Thyroid gland (tissue), 4 donors: ENCODE measurements at regions not wholly inside any gene's neighbourhood (a gene's known extent, or its start where the extent isn't known, plus 50 kb on each side); places are given as distances from the start of the nearest gene placed in this dataset.

ENCODE experiments used
- DNase-seq, 2 donors: peaks; one replicate each; pipeline ENCODE4 v3.0.0-alpha.2; 2019
- H3K27ac ChIP-seq, 3 donors: fragments of 200-600 bp; sonication (generic); 1 replicate in 2 of 3; 2 replicates in 1 of 3; pipeline ENCODE4 v1.5.1; 2016 to 2019; ENCODE audit warnings: mild to moderate bottlenecking in 1 of 3, moderate library complexity in 1 of 3
- H3K27me3 ChIP-seq: fragments of 200-600 bp; sonication (generic); one replicate; pipeline ENCODE4 v1.5.1; 2019
- H3K36me3 ChIP-seq, 2 donors: fragments of 200-600 bp; sonication (generic); one replicate each; pipeline ENCODE4 v1.5.1; 2016 to 2019
- H3K4me1 ChIP-seq, 2 donors: fragments of 200-600 bp; sonication (generic); one replicate each; pipeline ENCODE4 v1.5.1; 2017 to 2019
- H3K4me3 ChIP-seq, 3 donors: fragments of 200-600 bp; sonication (generic); replicated peaks in 1 of 3; 1 replicate in 2 of 3; 2 replicates in 1 of 3; pipeline ENCODE4 v1.5.1; 2016; ENCODE audit warnings: mild to moderate bottlenecking in 1 of 3
- H3K9me3 ChIP-seq: fragments of 200-600 bp; sonication (generic); one replicate; pipeline ENCODE4 v1.5.1; 2017
- CTCF ChIP-seq, 6 experiments: fragments of 200-600 bp in 3 of 6; fragments of 450-650 bp in 3 of 6; sonication (generic) in 3 of 6; IDR thresholded peaks; one replicate each; pipeline ENCODE4 v1.5.1; 2016 to 2019; ENCODE audit warnings: antibody characterized with exemption in 6 of 6, mild to moderate bottlenecking in 2 of 6, inconsistent platforms in 1 of 6, moderate library complexity in 1 of 6
- POLR2A ChIP-seq, 2 donors: fragments of 450-650 bp; IDR thresholded peaks; one replicate each; pipeline ENCODE4 v1.6.1; 2017; ENCODE audit warnings: antibody characterized with exemption in 2 of 2, mild to moderate bottlenecking in 2 of 2, moderate library complexity in 1 of 2
- WGBS, 2 donors: methylation state at CpG; one replicate each; pipeline ENCODE4 v1.1.5; 2017; 5-methylcytosine and 5-hydroxymethylcytosine counted together
- intact Hi-C: fragments of 100-400 bp; cut with DNase I; formaldehyde crosslinking; loops from one replicate; pipeline ENCODE4 v1.15.1; 2023

- no peaks in the 10 kb centered on the region for H3K9me3 ChIP-seq
- H3K36me3 ChIP-seq = no peaks in the 10 kb centered on the region
- peaks cover 0 to 2% of the 10 kb centered on the region in 2 donors for H3K4me1 ChIP-seq
- TF ChIP-seq POLR2A (IDR thresholded peaks at IDR 0.05) = no peak
- no peak overlapping the region for H3K27ac ChIP-seq
- DNase-seq = no peak
- no peak overlapping the region for H3K4me3 ChIP-seq
- intact Hi-C loops = no loop called here
- H3K27me3 ChIP-seq = no peaks in the 10 kb centered on the region
- WGBS, 2 donors = 92 to 95% methylated on average over 7 of the region's 7 CpGs
Measured at GRCh38 chr15:29392358-29392757, 122.7 kb upstream of the NSMCE3 start.

GRCh38 chr15:29390051-29390450 lies 120.4 kb upstream of the NSMCE3 start:
- Histone ChIP-seq H3K27me3 (no peaks in the 10 kb centered on the region), H3K36me3 (no peaks in the 10 kb centered on the region)
- WGBS, 2 donors = 65 to 86% methylated on average over 6 of the region's 6 CpGs

GRCh38 chr15:29386523-29386922 lies 116.9 kb upstream of the NSMCE3 start:
- intact Hi-C loops = no loop called here

More at GRCh38 chr15:29390051-29390450, 120.4 kb upstream of the NSMCE3 start:
- TF ChIP-seq POLR2A (IDR thresholded peaks at IDR 0.05) (no peak), CTCF (IDR thresholded peaks at IDR 0.05) (no peak)
- no peaks in the 10 kb centered on the region for H3K4me1 ChIP-seq
- intact Hi-C loops = no loop called here
- no peak for DNase-seq
- H3K27ac ChIP-seq = no peak overlapping the region
- H3K9me3 ChIP-seq = no peaks in the 10 kb centered on the region
- H3K4me3 ChIP-seq = no peak overlapping the region

GRCh38 chr15:29383367-29383766 lies 113.7 kb upstream of the NSMCE3 start:
- intact Hi-C loops = no loop called here
- Histone ChIP-seq H3K27ac (no peak overlapping the region), H3K9me3 (no peaks in the 10 kb centered on the region), H3K4me3 (no peak overlapping the region), H3K27me3 (no peaks in the 10 kb centered on the region), H3K4me1 (no peaks in the 10 kb centered on the region), H3K36me3 (no peaks in the 10 kb centered on the region)
- WGBS, 2 donors = 80 to 100% methylated on average over 3 to 4 of the region's 4 CpGs
- TF ChIP-seq POLR2A (IDR thresholded peaks at IDR 0.05) (no peak), CTCF (IDR thresholded peaks at IDR 0.05) (no peak)
- DNase-seq = no peak

More at GRCh38 chr15:29386523-29386922, 116.9 kb upstream of the NSMCE3 start:
- Histone ChIP-seq H3K4me3 (no peak overlapping the region), H3K36me3 (no peaks in the 10 kb centered on the region), H3K4me1 (no peaks in the 10 kb centered on the region), H3K9me3 (no peaks in the 10 kb centered on the region), H3K27ac (no peak overlapping the region), H3K27me3 (no peaks in the 10 kb centered on the region)
- TF ChIP-seq CTCF (IDR thresholded peaks at IDR 0.05) = no peak
- TF ChIP-seq POLR2A (IDR thresholded peaks at IDR 0.05) = no peak
- WGBS, 2 donors = 90 to 98% methylated on average over 6 of the region's 6 CpGs
- DNase-seq = no peak

- Histone ChIP-seq H3K9me3 (no peaks in the 10 kb centered on the region), H3K36me3 (no peaks in the 10 kb centered on the region), H3K4me1 (no peaks in the 10 kb centered on the region), H3K27me3 (no peaks in the 10 kb centered on the region), H3K27ac (no peak overlapping the region), H3K4me3 (no peak overlapping the region)
- 78 to 79% methylated on average over 8 of the region's 8 CpGs for WGBS, 2 donors
- TF ChIP-seq POLR2A (IDR thresholded peaks at IDR 0.05) = no peak
- TF ChIP-seq CTCF (IDR thresholded peaks at IDR 0.05) = no peak
- no peak for DNase-seq
- intact Hi-C loops = no loop called here
Measured at GRCh38 chr15:29382862-29383261, 113.2 kb upstream of the NSMCE3 start.

GRCh38 chr15:29380466-29380865 lies 110.8 kb upstream of the NSMCE3 start:
- TF ChIP-seq CTCF (IDR thresholded peaks at IDR 0.05) = no peak
- TF ChIP-seq POLR2A (IDR thresholded peaks at IDR 0.05) = no peak
- no peak for DNase-seq
- Histone ChIP-seq H3K9me3 (no peaks in the 10 kb centered on the region), H3K27me3 (no peaks in the 10 kb centered on the region), H3K27ac (no peak overlapping the region), H3K4me1 (no peaks in the 10 kb centered on the region), H3K4me3 (no peak overlapping the region), H3K36me3 (no peaks in the 10 kb centered on the region)
- intact Hi-C loops = no loop called here
- WGBS, 2 donors = 91 to 92% methylated on average over 6 of the region's 6 CpGs
